HG03565 (cell line): ENCODE measurements at regions not wholly inside any gene's neighbourhood (a gene's known extent, or its start where the extent isn't known, plus 50 kb on each side); places are given as distances from the start of the nearest gene placed in this dataset.
"Not testable (repeated sequence)": the region's sequence is repeated elsewhere in the genome, so short reads cannot be mapped to it uniquely, and the experiment has no call there.

ENCODE experiments used
- ATAC-seq: cut with Tn5 transposase; IDR thresholded peaks from one replicate; pipeline ENCODE4 v1.9.1; 2021; ENCODE audit warnings: mild to moderate bottlenecking, moderate library complexity; ENCODE audit not compliant: unreplicated experiment

DNA sequence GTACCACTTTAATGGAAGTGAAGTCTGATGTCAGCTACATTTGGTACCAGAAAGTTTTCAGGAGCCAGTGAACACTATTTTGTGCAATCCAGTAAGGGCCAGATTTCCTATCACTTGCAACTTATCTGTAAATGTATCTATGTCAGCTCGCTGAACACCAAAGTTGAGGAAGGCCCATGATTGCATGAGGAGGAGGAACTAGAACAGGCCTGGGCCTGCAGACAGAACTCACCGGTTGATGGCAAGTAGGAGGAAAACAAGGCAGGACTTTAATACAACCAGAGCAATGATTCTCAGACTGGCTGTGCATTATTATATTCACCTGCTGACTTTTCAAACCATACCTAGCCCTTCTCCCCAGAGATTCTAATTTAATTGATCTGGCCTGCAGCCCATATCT is 540.2 kb downstream of the CETN3 start:
- no peak for ATAC-seq

DNA sequence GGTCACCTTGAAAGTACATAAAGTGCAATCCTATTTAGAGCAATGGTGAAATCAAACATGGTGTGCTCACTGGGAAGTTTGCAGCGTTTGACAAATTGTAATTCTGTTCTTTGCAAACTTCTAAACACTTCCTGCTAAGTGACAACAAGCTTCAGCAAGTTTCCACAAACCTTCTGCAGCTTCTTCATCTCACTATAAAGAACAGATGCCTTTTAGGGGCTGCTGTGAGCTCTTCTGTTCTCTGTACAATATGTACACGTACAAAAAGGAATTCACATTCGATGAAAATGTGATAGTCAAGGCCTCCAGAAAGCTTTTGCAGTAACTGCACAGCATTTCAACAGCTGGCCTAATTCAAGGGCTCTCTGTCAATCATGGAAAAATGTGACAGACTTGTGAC is 543.1 kb downstream of the CETN3 start:
- ATAC-seq = no peak

DNA sequence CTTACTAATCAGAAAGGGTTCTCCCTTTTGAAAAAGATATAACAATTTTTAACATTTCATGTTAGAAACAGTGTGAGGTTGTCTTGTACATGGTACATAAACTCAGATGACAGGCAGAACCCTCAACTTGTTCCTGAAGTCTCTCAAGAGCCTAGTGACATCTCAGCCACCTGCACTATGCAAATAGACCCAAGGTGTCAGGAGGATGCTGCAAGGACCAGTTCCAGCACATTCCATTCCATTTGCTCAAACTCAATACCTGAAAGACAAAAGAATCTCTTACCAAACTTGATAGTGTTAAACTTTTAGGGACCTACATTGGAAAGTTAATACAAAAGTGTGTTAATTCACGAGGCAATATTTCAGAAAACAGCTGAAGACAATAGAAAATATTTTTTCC is 544.6 kb downstream of the CETN3 start:
- ATAC-seq = no peak

DNA sequence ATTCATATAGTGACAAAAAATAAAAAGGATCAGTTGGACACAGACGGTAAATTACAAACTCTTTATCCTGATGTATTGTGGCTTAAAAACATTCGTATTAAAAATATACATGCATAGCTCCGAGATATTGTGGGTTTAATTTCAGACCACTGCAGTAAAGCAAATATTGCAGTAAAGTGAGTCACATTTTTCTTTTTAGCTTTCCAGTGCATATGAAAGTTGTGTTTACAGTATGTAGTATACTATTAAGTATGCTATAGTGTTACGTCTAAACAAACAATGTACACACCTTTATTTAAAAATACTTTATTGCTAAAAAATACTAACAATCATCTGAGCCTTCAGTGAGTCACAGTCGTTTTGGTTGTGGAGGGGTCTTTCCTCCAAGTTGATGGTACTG is 551.8 kb downstream of the CETN3 start:
- no peak for ATAC-seq

DNA sequence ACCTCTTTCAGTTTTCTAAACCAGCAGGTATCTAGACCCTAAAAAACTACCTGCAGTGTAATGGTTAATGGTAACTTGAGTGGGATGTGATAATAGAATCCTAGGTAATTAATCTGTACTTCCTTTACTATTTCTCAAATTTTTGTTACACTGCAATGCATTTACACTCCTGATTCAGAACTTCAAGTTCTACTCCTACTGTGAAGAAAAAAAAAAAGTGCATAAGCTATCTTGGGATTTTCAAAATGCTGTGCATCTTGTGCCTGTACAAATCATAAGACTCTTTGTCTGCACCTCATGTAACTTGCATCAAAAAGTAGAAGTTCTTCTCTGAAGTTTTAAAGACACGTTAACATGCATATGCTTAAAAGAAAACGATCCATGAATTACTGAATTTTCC is 554.1 kb downstream of the CETN3 start:
- no peak for ATAC-seq

DNA sequence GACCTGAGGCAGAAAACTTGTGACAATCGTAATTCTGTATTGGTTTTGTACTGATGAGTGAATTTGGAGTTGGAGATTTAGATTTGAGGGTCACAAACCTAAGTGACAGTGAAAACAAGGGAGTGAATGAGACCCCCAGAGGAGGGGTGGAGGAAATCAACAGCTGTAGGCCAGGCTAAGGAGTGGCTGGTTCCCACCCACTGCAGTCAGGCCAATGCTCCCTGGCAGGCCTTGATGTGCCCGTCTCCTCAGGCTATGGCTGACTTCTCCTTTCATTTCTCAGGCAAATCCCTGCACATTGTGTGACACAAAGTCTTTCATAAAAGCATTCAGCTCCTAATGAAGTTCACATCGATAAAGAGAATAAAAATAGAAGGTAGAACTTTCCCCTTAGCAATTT is 557.6 kb downstream of the CETN3 start:
- no peak for ATAC-seq

DNA sequence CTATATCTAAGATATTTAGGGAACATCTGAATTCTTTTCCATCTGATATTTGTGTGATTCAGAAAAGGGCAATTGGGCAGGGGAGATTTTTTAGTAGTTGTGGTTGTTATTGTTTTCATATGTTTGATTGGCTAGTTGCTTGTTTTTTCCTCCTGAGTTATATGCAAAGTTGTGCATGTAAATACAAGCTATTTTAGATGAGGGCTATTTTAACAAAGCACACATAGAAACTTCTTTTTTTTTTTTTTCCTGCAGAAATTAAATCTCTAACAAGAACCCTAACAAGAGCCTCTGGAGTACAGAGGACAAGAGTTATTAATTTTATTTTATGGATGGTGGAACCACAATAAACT is 559.1 kb downstream of the CETN3 start:
- peak; percentile 39 for ATAC-seq

DNA sequence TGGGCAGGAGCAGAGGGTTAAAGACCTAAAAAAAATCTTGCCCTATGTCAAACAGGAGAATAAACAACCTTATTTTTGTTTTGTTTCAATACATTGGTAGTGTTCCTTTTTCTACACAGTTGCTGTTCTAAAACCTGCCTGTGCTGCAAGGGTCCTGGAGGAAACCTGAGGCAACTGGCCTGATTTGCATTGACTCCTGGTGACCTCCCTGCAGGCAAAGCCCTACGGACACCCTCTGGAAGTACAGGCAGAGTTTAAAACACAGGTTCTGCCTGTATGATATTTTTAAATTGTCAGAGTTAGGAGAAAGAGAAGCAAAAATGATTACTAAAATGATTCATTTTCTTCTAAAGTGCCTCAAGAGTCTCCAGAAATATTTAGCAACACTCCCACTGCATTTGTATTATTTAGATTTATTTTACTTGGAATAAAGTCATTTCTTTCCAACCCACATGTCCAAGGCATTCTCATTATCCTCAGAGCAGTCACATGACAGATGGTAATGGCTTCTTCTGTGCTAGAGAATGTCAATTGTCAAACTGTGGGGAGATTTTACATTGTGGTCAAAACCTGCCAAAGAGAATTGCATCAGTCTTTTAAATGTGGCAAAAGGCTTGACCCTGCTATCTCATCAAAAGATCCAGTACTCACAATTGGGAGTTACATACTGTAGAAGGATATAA is 559.6 kb downstream of the CETN3 start:
- ATAC-seq = peak; percentile 31

DNA sequence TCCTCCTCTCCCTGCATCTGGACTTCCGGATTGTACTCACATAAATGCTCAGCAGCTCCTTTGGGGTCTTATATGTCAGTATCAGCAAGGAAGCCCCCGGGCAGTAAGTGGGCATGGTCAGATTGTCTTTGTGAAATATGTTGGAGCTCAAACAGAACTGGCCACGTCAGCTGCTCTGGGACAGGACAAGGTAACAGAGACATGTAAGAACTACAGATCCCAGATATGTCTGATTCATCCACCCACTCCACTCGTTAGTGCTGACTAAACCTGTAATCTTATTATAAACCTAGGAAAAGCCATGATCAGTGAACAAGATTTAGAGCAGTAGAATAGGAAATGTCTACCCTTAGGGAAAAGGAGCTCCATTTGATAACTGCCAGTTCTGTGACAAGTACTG is 561.8 kb downstream of the CETN3 start:
- no peak for ATAC-seq

DNA sequence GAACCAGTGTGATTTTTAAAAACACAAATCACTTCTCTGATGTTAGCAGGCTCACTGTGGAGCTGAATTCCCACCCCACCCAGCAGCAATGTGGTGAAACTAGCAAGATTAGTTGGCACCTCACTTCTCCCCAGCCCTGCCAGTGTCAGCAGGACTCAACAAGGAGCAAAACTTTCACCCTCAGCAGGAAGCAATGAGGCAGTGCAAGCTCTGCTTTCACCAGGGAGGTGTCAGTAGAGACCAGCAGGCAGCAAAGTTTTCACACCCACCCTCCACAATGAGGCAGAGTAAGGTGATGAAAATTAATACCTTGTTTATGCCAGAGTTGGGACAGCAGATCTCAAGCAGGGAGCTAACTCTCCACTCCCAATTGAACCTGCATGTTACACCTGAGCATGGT is 565.0 kb downstream of the CETN3 start:
- ATAC-seq = no peak

DNA sequence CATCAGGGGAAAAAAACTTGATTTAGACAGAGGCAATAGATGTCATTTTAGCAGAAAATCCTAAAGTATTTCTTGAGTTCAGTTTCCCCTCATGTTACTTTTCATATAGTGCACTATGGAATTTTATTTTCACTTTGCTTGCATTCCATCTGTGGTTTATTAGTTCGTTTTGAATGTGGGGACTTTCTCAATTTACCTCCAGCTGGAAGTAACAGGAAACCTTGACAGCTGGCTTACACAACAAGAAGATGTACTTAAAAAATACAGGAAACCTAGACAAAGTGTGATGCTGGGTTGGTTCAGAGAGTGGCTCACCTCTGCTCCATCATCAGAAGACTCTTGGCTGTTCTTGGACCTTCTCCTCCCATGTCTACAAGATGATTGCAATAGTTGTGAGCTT is 567.0 kb downstream of the CETN3 start:
- no peak for ATAC-seq

DNA sequence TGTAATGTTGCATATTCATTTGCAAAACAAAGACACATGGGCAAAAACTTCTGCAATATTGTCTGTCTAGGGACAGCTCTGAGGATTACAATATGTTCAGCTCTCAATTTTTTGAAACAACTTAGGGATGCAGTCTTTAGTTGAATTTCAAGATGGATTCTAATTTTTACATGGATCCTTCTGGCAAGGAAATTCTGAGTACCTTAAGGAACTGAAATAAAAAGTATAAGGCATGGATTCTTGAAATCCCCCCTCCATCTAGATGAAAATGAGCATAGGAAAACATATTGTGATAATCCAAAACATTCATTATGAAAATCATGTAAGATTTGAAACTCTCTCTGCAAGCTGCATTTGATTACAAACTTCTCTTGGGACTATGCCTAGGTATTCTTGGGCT is 568.6 kb downstream of the CETN3 start:
- ATAC-seq = no peak

DNA sequence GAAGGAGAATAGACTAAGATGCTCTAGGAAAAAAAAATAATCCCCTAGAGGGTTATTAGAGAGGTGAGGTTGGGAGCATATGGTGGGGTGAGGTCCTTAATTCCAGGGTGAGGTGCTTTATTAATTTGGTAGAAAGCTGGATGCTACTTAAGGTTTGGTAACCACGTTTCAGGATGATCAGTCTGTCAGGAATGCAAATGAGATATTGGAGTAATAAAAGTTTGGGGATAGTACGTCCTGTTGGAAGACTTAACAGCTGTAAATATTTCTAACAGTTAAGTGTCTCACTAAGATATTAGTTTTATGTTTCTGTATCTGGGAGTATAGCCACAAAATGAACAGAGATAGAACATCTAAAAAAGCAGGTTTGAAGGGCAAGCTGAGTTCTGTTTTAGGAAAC is 578.9 kb downstream of the CETN3 start:
- no peak for ATAC-seq

DNA sequence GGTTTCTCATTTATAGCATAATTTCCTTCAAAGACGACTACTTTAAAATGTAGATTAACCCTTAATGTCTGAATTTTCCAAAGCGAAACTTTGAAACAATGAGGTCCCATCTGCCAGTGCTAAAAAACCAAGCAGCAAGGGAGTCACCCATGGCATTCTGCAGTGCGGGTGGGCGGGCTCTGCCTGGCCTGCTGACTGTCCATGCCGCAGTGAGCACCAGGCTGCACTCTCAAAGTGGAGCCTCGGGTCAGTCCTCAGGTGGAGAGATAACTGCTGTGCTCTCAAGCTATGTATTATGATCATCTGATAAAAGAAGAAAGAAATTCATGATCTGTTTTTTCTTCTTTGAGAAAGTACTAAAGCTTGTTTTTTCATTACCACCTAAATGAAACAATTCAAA is 581.6 kb downstream of the CETN3 start:
- no peak for ATAC-seq

DNA sequence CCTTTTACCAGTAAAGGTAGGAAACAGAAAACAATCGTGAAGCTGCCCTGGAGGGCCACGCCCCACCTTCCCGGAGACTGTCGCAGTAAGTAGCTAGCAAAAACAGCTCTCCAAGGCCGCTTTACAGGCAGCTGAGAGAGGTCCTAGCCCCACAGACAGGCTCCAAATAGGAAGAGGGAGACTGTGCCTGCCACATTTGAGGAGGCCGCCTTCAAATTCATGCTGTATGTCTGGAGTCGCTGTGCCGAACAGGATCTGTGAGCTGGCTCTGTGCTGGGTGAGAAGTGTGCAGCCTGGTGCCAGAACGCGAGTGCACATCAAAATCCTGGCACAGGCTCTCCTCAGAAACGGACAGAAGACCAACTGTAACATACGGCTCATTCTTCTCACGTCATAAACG is 582.2 kb downstream of the CETN3 start:
- ATAC-seq = no peak

DNA sequence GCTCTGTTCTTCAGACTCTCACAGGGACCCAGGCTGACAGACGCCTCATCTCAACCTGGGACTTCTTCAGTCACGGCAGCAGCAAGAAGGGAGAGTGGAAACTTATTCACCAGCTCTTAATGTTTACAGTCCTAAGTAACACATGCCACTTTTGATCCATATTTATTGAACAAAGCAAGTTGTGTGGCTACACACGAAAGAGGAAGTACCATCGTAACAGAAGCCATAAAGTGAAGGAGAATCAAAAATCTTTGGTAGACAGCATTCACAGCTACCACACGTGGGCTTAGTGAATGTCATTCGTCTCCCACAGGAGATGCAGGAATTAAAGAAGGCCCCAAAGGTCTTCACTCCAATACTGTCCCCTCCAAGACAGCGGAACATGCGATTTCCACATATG is 582.6 kb downstream of the CETN3 start:
- ATAC-seq = no peak

DNA sequence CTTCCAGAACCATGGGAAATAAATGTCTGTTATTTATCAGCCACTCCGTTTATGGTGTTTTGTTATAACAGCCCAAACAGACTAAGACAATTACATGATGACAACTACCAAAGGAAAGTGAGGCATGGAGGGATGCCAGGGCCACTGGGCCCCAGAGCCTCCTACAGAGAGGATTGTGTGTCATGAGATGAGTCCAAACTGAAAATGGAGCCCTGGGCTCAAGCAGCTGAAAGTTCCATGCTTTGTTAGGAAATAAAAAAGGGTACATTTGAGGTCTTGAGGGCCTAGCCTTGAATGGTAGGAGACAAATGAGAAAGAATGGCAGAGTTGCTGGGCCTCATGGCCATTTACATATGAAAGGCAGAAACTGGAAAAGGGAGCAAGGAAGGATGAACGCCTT is 586.5 kb downstream of the CETN3 start:
- ATAC-seq = no peak

DNA sequence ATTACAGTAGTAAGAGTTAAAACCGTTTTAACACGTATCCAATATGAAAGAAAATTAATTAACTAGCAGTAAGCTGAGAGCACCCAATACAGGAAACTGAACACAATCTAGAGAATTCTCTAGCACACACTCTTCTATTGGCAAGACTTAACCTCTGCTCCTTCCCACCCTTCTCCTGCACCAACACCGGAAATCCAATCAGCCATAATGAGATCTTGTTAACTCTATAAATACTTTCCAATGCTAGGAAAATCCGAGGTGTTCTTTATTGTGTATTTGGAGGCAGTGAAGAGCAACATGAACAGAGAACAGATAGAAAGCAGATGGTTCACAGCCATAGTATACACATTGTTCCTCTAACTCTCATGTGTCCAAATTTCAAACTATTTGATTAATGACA is 591.7 kb downstream of the CETN3 start:
- no peak for ATAC-seq

DNA sequence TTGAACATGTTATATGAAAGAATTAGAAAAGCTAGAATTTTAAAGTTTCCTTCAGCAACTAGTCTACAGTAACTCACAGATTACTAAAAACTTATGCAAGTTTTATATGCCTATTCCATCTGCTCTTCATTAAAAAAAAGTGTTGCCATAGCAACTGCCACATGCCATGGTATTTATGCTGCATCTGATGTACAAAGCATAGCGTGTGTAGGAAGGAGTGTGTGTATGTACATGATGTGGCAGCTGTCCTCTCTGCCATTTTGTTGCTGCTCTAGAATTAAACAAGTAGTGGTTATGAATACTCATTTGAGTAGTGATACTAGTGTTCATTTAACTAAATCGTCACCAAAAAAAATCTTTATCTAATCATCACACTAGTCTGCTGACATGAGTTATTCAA is 593.5 kb downstream of the CETN3 start:
- ATAC-seq = no peak

DNA sequence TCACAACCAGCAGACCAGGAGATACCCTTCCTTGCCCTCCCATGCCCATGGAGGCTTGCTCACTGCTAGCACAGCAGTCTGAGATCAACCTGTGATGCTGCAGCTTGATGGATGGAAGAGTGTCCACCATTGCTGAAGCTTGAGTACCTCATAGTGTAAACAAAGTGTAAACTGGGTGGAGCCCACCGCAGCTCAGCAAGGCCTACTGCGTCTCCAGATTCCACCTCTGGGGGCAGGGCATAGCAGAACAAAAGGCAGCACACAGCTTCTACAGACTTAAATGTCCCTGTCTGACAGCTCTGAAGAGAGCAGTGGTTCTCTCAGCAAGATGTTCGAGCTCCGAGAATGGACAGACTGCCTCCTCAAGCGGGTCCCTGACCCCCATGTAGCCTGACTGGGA is 608.8 kb downstream of the CETN3 start:
- ATAC-seq = not testable (repeated sequence)

DNA sequence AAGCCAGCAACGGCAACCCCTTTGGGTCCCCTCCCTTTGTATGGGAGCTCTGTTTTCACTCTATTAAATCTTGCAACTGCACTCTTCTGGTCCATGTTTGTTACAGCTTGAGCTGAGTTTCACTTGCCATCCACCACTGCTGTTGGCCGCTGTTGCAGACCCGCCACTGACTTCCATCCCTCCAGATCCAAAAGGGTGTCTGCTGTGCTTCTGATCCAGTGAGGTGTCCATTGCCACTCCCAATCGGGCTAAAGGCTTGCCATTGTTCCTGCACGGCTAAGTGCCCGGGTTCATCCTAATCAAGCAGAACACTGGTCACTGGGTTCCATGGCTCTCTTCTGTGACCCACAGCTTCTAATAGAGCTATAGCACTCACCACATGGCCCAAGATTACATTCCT is 615.1 kb downstream of the CETN3 start:
- not testable (repeated sequence) for ATAC-seq

DNA sequence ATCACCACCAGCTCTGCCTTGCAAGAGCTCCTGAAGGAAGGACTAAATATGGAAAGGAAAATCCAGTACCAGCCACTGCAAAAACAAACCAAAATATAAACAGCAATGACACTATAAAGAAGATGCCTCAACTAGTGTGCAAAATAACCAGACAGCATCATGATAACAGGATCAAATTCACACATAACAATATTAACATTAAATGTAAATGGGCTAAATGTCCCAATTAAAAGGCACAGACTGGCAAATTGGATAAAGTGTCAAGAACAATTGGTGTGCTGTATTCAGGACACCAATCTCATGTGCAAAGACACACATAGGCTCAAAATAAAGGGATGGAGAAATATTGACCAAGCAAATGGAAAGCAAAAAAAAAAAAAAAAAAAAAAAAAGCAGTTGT is 629.8 kb downstream of the CETN3 start:
- not testable (repeated sequence) for ATAC-seq

DNA sequence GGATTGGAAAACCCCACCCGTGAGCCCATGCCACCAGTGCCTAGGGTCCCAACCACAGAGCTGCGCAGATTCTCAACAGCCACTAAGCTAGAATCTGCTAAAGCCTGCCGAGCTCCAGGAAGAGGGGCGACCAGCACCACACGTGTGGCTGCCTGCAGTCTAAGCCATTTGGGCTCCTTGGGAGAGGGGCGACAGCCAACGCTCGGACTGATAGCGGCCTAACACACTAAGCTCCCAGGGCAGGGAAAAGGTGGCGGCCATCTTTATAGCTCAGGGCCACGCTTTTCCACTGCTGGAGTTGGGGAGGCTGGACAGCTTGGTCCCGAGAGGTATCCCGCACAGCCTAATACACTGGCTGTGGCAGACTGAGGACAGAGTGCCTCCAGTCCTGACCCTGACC is 631.8 kb downstream of the CETN3 start:
- ATAC-seq = no peak

DNA sequence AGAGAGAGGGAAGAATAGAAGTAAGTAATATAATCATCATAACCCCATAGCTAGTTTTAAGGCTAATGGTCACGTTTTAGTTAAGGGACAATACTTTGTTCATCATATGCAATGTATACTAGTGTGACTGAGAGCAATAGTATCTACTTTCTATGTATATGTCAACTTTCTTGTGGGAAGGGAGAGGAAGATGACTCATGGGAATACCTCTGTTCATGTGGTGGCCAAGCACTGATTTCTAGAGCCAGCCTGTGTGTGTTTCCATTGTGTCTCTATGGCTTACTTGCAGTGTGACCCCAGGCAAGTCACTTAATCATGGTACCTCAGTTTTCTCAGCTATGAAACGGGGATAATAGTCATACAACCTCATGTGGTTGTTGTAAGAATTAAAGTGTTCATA is 639.6 kb downstream of the CETN3 start:
- no peak for ATAC-seq
